T-helper 2 cell (primary cell): ENCODE measurements at regions not wholly inside any gene's neighbourhood (a gene's known extent, or its start where the extent isn't known, plus 50 kb on each side); places are given as distances from the start of the nearest gene placed in this dataset.

Experiments
- DNase-seq, 5 experiments: peaks; one replicate each; pipeline versions ENCODE4 v3.0.0 to v3.0.0-alpha.2; 2012 to 2022

DNA sequence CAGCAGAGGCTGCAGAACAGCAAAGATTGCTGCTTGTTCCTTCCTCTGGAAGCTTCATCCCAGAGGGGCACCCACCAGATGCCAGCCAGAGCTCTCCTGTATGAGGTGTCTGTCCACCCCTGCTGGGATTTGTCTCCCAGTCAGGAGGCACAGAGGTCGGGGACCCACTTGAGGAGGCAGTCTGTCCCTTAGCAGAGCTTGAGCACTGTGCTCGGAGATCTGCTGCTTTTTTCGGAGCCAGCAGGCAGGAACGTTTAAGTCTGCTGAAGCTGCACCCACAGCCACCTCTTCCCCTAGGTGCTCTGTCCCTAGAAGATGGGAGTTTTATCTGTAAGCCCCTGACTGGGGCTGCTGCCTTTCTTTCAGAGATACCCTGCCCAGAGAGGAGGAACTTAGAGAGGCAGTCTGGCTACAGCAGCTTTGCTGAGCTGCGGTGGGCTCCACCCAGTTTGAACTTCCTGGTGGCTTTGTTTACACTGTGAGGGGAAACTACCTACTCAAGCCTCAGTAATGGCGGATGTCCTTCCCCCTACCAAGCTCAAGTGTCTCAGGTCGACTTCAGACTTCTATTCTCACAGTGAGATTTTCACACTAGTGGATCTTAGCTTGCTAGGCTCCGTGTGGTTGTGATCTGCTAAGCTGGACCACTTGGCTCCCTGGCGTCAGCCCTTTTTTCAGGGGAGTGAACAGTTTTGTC is 101.8 kb upstream of the GLRA1 start:
- peak in 3 of 5 experiments; percentile 13 to 78 (median 58) for DNase-seq

DNA sequence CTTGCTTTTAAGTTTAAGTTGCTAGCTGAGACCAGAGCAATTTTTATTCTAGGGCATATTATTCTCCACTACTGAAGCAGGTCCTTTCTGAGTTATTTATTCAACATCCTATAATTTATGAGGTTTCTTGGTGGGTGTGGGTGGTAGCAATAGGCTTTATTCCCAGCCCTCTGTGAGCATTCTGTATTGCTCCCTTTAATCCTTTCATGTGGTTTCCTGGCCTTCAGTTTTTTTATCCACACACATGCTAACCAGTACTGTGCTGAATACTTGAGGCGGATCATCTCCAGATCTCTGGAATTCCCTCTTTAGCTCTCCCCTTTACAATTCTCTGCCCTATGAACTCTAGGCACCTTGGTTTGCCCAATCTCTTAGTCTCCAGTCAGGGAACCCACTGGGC is 91.8 kb upstream of the GLRA1 start:
- DNase-seq, result no peak

DNA sequence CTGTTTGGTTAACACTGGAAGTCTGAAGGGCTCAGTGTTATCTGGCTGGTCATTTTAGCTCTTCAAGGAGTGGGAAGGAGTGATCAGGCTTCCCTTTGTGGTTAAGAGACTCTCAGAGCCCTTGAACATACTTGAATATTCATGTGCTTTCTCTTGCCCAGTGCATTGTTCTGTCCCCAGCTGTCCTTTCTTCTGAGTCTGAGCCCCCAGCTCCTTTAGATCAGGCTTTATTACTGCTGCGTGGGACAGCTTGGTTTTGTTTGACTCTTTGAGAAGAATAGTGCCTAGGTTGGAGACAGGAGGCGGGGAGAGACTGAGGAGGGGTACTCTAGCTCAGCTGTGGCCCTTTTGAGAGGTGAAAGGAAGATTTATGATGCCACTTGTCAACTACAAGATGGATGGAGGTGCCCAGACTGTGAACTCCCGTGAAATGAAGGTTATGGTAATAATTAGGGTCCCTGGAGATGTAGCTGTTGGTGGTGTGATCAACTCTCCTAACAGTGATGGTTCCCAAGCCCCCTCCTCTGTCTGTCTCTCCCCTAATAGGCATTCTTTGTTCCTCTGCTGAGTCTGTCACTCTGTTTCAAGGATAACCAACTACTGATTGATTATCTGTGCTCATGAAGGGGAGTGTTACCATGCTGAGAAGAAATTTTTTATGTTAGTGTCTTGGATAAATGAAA is 83.1 kb upstream of the GLRA1 start:
- DNase-seq, result no peak

DNA sequence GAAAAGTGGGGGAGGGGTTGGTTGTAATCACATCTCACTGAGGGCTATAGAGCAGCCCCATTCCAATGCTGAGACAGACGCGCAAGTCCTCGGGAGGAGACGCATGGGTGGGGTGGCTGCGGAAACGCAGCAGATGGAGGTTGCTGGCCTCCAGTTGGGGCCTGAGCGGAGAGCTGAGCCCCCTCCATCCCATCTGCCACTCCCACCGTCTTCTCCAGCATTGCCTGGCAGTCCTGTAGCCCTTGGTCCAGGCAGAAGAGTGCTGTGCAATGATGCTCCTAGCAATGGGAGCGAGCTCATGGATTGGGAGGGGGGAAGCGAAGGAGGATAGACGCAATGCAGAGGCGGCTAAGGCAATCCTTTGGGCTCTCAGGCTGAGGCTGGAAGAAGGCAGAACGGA is 79.4 kb upstream of the GLRA1 start:
- no peak for DNase-seq
